CD14-positive monocyte (primary cell): ENCODE measurements at regions not wholly inside any gene's neighbourhood (a gene's known extent, or its start where the extent isn't known, plus 50 kb on each side); places are given as distances from the start of the nearest gene placed in this dataset.
"Not testable (repeated sequence)": the region's sequence is repeated elsewhere in the genome, so short reads cannot be mapped to it uniquely, and the experiment has no call there.

Source experiments
- DNase-seq, 3 donors: peaks; one replicate each; pipeline ENCODE4 v3.0.0-alpha.2; 2011 to 2022
- H2AFZ ChIP-seq: 2 replicates; pipeline ENCODE4 v1.6.0; 2012; ENCODE audit warnings: mild to moderate bottlenecking, low read depth, low read length, inconsistent platforms; ENCODE audit not compliant: insufficient read depth, poor library complexity, severe bottlenecking
- H3K27ac ChIP-seq, 2 donors: 1 replicate in 1 of 2; 2 replicates in 1 of 2; pipeline ENCODE4 v1.5.1; 2012 to 2013; ENCODE audit warnings: low read length in 2 of 2, control low read depth in 1 of 2, inconsistent platforms in 1 of 2, low read depth in 1 of 2, mild to moderate bottlenecking in 1 of 2
- H3K27me3 ChIP-seq, 2 donors: one replicate each; pipeline versions ENCODE4 v1.6.0 to v1.6.1; 2011 to 2013; ENCODE audit warnings: low read length in 2 of 2; ENCODE audit not compliant: control insufficient read depth in 2 of 2, insufficient read depth in 2 of 2
- H3K36me3 ChIP-seq, 2 donors: replicated peaks in 1 of 2; 1 replicate in 1 of 2; 2 replicates in 1 of 2; pipeline versions ENCODE4 v1.5.1 to v1.6.1; 2012 to 2013; ENCODE audit warnings: low read length in 2 of 2, control low read depth in 1 of 2, inconsistent platforms in 1 of 2, mild to moderate bottlenecking in 1 of 2; ENCODE audit not compliant: insufficient read depth in 2 of 2, control insufficient read depth in 1 of 2
- H3K4me1 ChIP-seq, 2 donors: 1 replicate in 1 of 2; 2 replicates in 1 of 2; pipeline versions ENCODE4 v1.5.1 to v1.6.1; 2012 to 2013; ENCODE audit warnings: low read length in 2 of 2, control low read depth in 1 of 2, inconsistent platforms in 1 of 2, mild to moderate bottlenecking in 1 of 2, moderate library complexity in 1 of 2; ENCODE audit not compliant: insufficient read depth in 2 of 2, control insufficient read depth in 1 of 2
- H3K4me2 ChIP-seq: replicated peaks from 2 replicates; pipeline ENCODE3; 2012; ENCODE audit warnings: low read length, moderate library complexity, mild to moderate bottlenecking; ENCODE audit not compliant: poor library complexity, severe bottlenecking; ENCODE audit errors: extremely low read depth
- H3K4me3 ChIP-seq, 3 experiments: fragments of 200-600 bp in 1 of 3; sonication (generic) in 1 of 3; replicated peaks in 1 of 3; 1 replicate in 2 of 3; 2 replicates in 1 of 3; pipeline ENCODE4 v1.5.1; 2011 to 2013; ENCODE audit warnings: low read length in 3 of 3, mild to moderate bottlenecking in 3 of 3, control low read depth in 2 of 3, low read depth in 2 of 3, inconsistent platforms in 1 of 3, moderate library complexity in 1 of 3
- H3K79me2 ChIP-seq: 2 replicates; pipeline ENCODE4 v1.6.0; 2012; ENCODE audit warnings: mild to moderate bottlenecking, control low read depth, inconsistent platforms, low read length, moderate library complexity; ENCODE audit not compliant: insufficient read depth
- H3K9ac ChIP-seq: 2 replicates; pipeline ENCODE4 v1.6.0; 2017; ENCODE audit warnings: low read length, mild to moderate bottlenecking; ENCODE audit not compliant: insufficient read depth, poor library complexity, severe bottlenecking
- H3K9me3 ChIP-seq, 2 donors: replicated peaks in 1 of 2; 1 replicate in 1 of 2; 2 replicates in 1 of 2; pipeline versions ENCODE4 v1.5.1 to v1.6.1; 2012 to 2013; ENCODE audit warnings: low read length in 2 of 2, control low read depth in 1 of 2; ENCODE audit not compliant: control insufficient read depth in 1 of 2, insufficient read depth in 1 of 2
- H4K20me1 ChIP-seq: 2 replicates; pipeline ENCODE4 v1.6.0; 2012; ENCODE audit warnings: mild to moderate bottlenecking, low read length, control low read depth, moderate library complexity; ENCODE audit not compliant: insufficient read depth
- H3K27ac Mint-ChIP-seq, 7 donors: one replicate each; pipeline ENCODE4 v1.8.0; 2020; ENCODE audit warnings: mild to moderate bottlenecking in 7 of 7, mixed read lengths in 7 of 7, moderate library complexity in 6 of 7, inconsistent platforms in 2 of 7
- H3K27me3 Mint-ChIP-seq, 3 donors: one replicate each; pipeline ENCODE4 v1.8.0; 2021 to 2022; ENCODE audit warnings: low read depth in 3 of 3, mild to moderate bottlenecking in 3 of 3, mixed read lengths in 3 of 3, moderate library complexity in 3 of 3, inconsistent platforms in 1 of 3
- H3K36me3 Mint-ChIP-seq, 2 donors: one replicate each; pipeline ENCODE4 v1.8.0; 2020; ENCODE audit warnings: mixed read lengths in 2 of 2, inconsistent platforms in 1 of 2, mild to moderate bottlenecking in 1 of 2
- H3K4me1 Mint-ChIP-seq: one replicate; pipeline ENCODE4 v1.8.0; 2020; ENCODE audit warnings: mild to moderate bottlenecking, mixed read lengths
- H3K4me3 Mint-ChIP-seq, 2 donors: one replicate each; pipeline ENCODE4 v1.8.0; 2020; ENCODE audit warnings: mild to moderate bottlenecking in 2 of 2, mixed read lengths in 2 of 2, moderate library complexity in 1 of 2
- H3K9me3 Mint-ChIP-seq, 7 donors: one replicate each; pipeline ENCODE4 v1.8.0; 2020 to 2022; ENCODE audit warnings: mixed read lengths in 7 of 7, mild to moderate bottlenecking in 6 of 7, moderate library complexity in 6 of 7, inconsistent platforms in 2 of 7
- WGBS: methylation state at CpG from one replicate; pipeline ENCODE4 v1.1.5; 2013; ENCODE audit warnings: missing lambda C conversion rate; ENCODE audit not compliant: insufficient coverage; 5-methylcytosine and 5-hydroxymethylcytosine counted together
- intact Hi-C, 2 donors: fragments of 100-400 bp; cut with micrococcal nuclease; formaldehyde crosslinking; loops; one replicate each; pipeline versions ENCODE4 v1.15.0 to v1.15.1; 2023
- TF ChIP-seq, protein P1 (sequence below): fragments of 200-600 bp; IDR thresholded peaks from one replicate; pipeline ENCODE4 v1.8.0; 2022; ENCODE audit warnings: antibody characterized with exemption, mild to moderate bottlenecking

DNA sequence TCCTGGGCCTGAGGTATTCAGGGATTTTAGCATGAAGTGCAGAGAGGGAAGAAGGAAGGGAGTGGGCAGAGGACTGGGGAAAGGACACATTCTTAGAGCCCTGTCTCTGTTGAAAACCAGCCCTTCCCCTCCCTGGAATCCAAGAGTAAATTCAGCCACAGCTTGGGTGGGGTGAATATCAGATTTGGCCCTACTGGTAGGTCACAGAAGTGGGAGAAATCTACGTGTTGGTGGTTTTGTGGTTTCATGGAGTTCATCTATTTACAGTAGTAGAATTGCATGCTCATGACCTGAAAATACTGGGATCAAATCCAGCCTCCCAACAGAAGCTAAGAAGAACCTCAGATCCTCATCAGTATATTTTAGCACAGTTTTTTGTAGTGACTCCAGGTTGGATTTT, 404.4 kb downstream of the BMP2 start:
- no peaks in the 10 kb centered on the region for H4K20me1 ChIP-seq
- H3K4me1 ChIP-seq, result no peaks in the 10 kb centered on the region
- TF ChIP-seq, protein P1, sequence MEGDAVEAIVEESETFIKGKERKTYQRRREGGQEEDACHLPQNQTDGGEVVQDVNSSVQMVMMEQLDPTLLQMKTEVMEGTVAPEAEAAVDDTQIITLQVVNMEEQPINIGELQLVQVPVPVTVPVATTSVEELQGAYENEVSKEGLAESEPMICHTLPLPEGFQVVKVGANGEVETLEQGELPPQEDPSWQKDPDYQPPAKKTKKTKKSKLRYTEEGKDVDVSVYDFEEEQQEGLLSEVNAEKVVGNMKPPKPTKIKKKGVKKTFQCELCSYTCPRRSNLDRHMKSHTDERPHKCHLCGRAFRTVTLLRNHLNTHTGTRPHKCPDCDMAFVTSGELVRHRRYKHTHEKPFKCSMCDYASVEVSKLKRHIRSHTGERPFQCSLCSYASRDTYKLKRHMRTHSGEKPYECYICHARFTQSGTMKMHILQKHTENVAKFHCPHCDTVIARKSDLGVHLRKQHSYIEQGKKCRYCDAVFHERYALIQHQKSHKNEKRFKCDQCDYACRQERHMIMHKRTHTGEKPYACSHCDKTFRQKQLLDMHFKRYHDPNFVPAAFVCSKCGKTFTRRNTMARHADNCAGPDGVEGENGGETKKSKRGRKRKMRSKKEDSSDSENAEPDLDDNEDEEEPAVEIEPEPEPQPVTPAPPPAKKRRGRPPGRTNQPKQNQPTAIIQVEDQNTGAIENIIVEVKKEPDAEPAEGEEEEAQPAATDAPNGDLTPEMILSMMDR, result no peak
- WGBS, result no CpG with 5 or more reads among the region's 1 CpG
- no peak overlapping the region for H2AFZ ChIP-seq
- peaks cover 0 to 5% of the 10 kb centered on the region in 2 donors for H3K9me3 ChIP-seq
- Mint-ChIP-seq H3K27me3 (peaks cover 0 to 2% (median 0%) of the 10 kb centered on the region in 3 donors), H3K9me3 (peaks cover 0 to 5% (median 3%) of the 10 kb centered on the region in 7 donors), H3K27ac (no peak overlapping the region), H3K36me3 (no peaks in the 10 kb centered on the region), H3K4me1 (no peaks in the 10 kb centered on the region), H3K4me3 (no peak overlapping the region)
- H3K9ac ChIP-seq, result no peak overlapping the region
- no peaks in the 10 kb centered on the region for H3K79me2 ChIP-seq
- intact Hi-C loops, result no loop called here
- H3K4me2 ChIP-seq, result no peak overlapping the region
- no peak overlapping the region for H3K4me3 ChIP-seq
- H3K36me3 ChIP-seq, result no peaks in the 10 kb centered on the region
- DNase-seq, result no peak
- H3K27me3 ChIP-seq, result no peaks in the 10 kb centered on the region
- no peak overlapping the region for H3K27ac ChIP-seq

DNA sequence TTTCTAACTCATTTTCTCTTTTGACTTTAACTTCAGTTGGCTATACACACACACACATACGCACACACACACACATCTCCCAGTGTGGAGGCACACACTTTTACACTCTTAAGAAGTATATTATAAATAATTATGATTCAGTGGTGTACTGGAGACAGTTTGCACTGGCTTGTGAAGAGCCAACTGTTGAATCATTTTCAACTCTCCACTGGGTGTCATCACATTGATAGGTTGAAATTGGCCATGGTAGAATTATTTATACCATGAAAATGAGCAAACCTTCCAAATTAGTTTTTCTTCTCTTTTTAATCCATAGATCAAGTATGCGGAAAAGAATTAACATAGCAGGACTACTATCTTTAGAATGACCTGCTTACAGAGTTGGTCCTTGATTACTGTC, 407.1 kb downstream of the BMP2 start:
- Histone ChIP-seq H3K4me3 (no peak overlapping the region), H3K4me2 (no peak overlapping the region), H4K20me1 (no peaks in the 10 kb centered on the region), H2AFZ (no peak overlapping the region), H3K79me2 (no peaks in the 10 kb centered on the region), H3K9me3 (peaks cover 0 to 5% of the 10 kb centered on the region in 2 donors), H3K4me1 (no peaks in the 10 kb centered on the region), H3K27ac (no peak overlapping the region), H3K9ac (no peak overlapping the region), H3K36me3 (no peaks in the 10 kb centered on the region), H3K27me3 (no peaks in the 10 kb centered on the region)
- Mint-ChIP-seq H3K4me1 (no peaks in the 10 kb centered on the region), H3K36me3 (no peaks in the 10 kb centered on the region), H3K27ac (no peak overlapping the region), H3K27me3 (peaks cover 0 to 2% (median 0%) of the 10 kb centered on the region in 3 donors), H3K4me3 (no peak overlapping the region), H3K9me3 (peaks cover 0 to 8% (median 3%) of the 10 kb centered on the region in 7 donors)
- intact Hi-C loops, result no loop called here
- no CpG with 5 or more reads among the region's 2 CpGs for WGBS
- no peak for DNase-seq
- TF ChIP-seq, protein P1, result no peak

DNA sequence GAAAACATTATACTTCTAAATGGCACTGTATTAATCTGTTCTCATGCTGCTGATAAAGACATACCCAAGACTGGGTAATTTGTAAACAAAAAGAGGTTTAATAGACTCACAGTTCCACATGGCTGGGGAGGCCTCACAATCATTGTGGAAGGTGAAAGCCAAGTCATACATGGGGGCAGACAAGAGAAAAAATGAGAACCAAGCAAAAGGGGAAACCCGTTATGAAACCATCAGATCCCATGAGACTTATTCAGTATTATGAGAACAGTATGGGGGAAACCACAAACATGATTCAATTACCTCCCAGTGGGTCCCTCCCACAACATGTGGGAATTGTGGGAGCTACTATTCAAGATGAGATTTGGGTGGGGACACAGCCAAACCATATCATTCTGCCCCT, 408.3 kb downstream of the BMP2 start:
- H3K4me1 ChIP-seq, H3K79me2 ChIP-seq, H3K36me3 Mint-ChIP-seq, DNase-seq, H3K27me3 Mint-ChIP-seq, H3K36me3 ChIP-seq, H2AFZ ChIP-seq, H3K4me3 ChIP-seq, H3K4me3 Mint-ChIP-seq, intact Hi-C loops, H4K20me1 ChIP-seq, H3K9me3 ChIP-seq, H3K4me2 ChIP-seq, H3K27me3 ChIP-seq, H3K27ac ChIP-seq, H3K4me1 Mint-ChIP-seq, H3K27ac Mint-ChIP-seq, H3K9ac ChIP-seq: not testable (repeated sequence)
- WGBS, result no CpG with 5 or more reads among the region's 1 CpG
- peaks cover 0 to 11% (median 5%) of the 10 kb centered on the region in 7 donors for H3K9me3 Mint-ChIP-seq
